ENCODE measurements at regions not wholly inside any gene's neighbourhood (a gene's known extent, or its start where the extent isn't known, plus 50 kb on each side); places are given as distances from the start of the nearest gene placed in this dataset.

DNA sequence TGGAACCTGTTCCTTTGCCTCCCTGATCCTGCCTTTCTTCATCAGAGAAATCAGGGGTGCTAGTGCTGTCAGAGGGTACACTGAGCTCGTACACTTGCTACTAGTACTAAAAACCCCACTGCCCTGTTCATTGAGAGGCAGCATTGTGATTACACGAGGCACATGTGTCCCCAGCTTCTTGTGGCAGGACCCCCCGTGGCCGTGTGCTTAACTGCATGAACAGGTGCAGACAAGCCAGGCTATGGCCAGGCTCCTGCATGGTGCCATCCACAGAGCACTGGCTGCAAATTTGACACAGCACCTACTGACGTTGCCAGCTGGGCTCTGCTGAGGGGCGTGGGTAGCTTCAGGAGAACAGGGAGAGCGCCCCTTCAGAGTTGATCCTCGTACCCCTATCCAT lies 248.4 kb downstream of the GLI2 start:
- DNase-seq (ENCODE audit: insufficient read length, low spot score), result no peak
- TF ChIP-seq CTCF (IDR thresholded peaks at IDR 0.05; ENCODE audit: insufficient read depth, missing control alignments), result no peak
- no peak for FAIRE-seq

DNA sequence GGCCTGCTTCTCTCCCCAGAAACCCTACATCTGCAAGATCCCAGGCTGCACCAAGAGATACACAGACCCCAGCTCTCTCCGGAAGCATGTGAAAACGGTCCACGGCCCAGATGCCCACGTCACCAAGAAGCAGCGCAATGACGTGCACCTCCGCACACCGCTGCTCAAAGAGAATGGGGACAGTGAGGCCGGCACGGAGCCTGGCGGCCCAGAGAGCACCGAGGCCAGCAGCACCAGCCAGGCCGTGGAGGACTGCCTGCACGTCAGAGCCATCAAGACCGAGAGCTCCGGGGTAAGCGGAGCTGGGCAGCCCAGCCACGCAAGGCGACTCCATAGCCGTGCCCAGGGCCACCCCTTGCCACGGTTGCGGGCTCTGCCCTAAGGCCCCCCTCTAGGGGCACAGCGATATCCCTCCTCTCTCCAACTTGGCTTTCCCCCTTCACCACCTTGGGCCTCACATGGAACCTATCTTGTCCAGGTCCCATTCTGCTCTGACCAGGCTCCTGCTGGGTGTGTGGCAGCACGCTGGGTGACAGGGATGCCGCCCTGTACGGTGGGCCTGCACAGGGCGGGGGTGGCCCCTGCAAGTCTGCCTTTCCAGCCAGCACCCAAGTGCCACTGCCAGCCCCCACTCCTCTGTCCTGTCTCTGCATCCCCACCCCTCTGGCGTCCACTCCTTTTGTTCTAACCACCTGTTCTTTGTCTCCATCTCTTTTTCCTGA lies 248.9 kb downstream of the GLI2 start:
- FAIRE-seq (no peak), DNase-seq (ENCODE audit: insufficient read length, low spot score) (no peak)
- no peak for TF ChIP-seq CTCF (IDR thresholded peaks at IDR 0.05; ENCODE audit: insufficient read depth, missing control alignments)

GRCh38 chr2:120985174-120985996 lies 249.7 kb downstream of the GLI2 start:
- DNase-seq (ENCODE audit: insufficient read length, low spot score) (no peak), FAIRE-seq (no peak)
- no peak for TF ChIP-seq CTCF (IDR thresholded peaks at IDR 0.05; ENCODE audit: insufficient read depth, missing control alignments)

GRCh38 chr2:120985997-120986651 lies 250.5 kb downstream of the GLI2 start:
- DNase-seq (ENCODE audit: insufficient read length, low spot score) (no peak), FAIRE-seq (no peak)
- TF ChIP-seq CTCF (IDR thresholded peaks at IDR 0.05; ENCODE audit: insufficient read depth, missing control alignments), result no peak

- DNase-seq (ENCODE audit: insufficient read length, low spot score) (no peak), FAIRE-seq (no peak)
- no peak for TF ChIP-seq CTCF (IDR thresholded peaks at IDR 0.05; ENCODE audit: insufficient read depth, missing control alignments)
Measured at GRCh38 chr2:120986898-120987650, 251.4 kb downstream of the GLI2 start.

DNA sequence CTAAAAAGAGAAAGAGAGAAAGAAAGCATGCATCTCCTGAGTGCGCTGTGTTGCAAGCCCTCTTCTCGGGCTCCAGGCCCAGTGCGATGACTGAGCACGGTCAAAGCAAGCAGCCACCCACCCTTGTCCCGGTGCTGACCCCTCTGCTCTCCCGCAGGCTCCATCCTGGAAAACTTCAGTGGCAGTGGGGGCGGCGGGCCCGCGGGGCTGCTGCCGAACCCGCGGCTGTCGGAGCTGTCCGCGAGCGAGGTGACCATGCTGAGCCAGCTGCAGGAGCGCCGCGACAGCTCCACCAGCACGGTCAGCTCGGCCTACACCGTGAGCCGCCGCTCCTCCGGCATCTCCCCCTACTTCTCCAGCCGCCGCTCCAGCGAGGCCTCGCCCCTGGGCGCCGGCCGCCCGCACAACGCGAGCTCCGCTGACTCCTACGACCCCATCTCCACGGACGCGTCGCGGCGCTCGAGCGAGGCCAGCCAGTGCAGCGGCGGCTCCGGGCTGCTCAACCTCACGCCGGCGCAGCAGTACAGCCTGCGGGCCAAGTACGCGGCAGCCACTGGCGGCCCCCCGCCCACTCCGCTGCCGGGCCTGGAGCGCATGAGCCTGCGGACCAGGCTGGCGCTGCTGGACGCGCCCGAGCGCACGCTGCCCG lies 252.5 kb downstream of the GLI2 start:
- no peak for DNase-seq (ENCODE audit: insufficient read length, low spot score)
- FAIRE-seq, result no peak
- TF ChIP-seq CTCF (IDR thresholded peaks at IDR 0.05; ENCODE audit: insufficient read depth, missing control alignments), result no peak

Data from D721Med (cell line).